ENCODE measurements at regions not wholly inside any gene's neighbourhood (a gene's known extent, or its start where the extent isn't known, plus 50 kb on each side); places are given as distances from the start of the nearest gene placed in this dataset.

DNA sequence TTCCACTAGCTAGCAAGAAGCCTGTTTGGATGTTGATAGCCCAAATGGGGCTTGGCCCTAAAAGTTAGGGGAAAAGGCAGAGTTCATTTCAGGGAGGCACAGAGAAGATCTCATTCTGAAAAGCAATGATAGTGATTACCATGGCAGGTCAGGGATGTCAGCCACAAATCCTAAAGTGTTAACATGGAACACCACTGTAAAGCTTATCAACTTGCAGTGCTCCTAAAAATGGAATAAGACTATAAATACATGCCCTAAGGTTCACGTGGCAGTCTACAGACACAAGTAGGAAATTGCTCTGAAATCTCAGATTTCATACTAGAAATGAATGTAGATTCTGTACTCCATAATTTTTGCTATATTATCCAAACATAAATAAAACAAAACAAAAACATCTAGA, 280.0 kb upstream of the E2F7 start:
- ATAC-seq (no peak), DNase-seq (ENCODE audit: low read depth, low spot score) (no peak)
- Histone ChIP-seq H3K4me1 (ENCODE audit: control insufficient read depth, insufficient read depth, low read length) (no peaks in the 10 kb centered on the region), H3K9me3 (ENCODE audit: control insufficient read depth, insufficient read depth, low read depth, low read length) (no peaks in the 10 kb centered on the region), H3K4me3 (ENCODE audit: low read depth in 2 of 2, low read length in 2 of 2) (no peak overlapping the region), H3K27ac (ENCODE audit: low read length) (no peak overlapping the region), H3K27me3 (ENCODE audit: control insufficient read depth, insufficient read depth, low read length) (no peaks in the 10 kb centered on the region), H3K36me3 (ENCODE audit: control insufficient read depth, insufficient read depth, low read length) (no peaks in the 10 kb centered on the region)
- ChIA-PET POLR2A (no interaction called here), CTCF (no interaction called here)
- BruUV-seq (replicated peaks) = no TSS peak
- intact Hi-C loops (cut with micrococcal nuclease; ENCODE audit: unreplicated experiment) = no loop called here
- in situ Hi-C loops (cut with HindIII; ENCODE audit: low pct_unique_long_range_greater_than_20kb, low sequenced_read_pairs) = no loop called here
- TF ChIP-seq POLR2AphosphoS5 (IDR thresholded peaks at IDR 0.05; ENCODE audit: low read depth, low read length) (no peak), TCF7L2 (IDR thresholded peaks at IDR 0.05; ENCODE audit: low read depth, low read length) (no peak), CTCF (IDR thresholded peaks at IDR 0.05) (no peak), SIN3A (IDR thresholded peaks at IDR 0.05; ENCODE audit: borderline replicate concordance, insufficient read depth, low read depth, low read length) (no peak)
- TF ChIP-seq, protein P1, sequence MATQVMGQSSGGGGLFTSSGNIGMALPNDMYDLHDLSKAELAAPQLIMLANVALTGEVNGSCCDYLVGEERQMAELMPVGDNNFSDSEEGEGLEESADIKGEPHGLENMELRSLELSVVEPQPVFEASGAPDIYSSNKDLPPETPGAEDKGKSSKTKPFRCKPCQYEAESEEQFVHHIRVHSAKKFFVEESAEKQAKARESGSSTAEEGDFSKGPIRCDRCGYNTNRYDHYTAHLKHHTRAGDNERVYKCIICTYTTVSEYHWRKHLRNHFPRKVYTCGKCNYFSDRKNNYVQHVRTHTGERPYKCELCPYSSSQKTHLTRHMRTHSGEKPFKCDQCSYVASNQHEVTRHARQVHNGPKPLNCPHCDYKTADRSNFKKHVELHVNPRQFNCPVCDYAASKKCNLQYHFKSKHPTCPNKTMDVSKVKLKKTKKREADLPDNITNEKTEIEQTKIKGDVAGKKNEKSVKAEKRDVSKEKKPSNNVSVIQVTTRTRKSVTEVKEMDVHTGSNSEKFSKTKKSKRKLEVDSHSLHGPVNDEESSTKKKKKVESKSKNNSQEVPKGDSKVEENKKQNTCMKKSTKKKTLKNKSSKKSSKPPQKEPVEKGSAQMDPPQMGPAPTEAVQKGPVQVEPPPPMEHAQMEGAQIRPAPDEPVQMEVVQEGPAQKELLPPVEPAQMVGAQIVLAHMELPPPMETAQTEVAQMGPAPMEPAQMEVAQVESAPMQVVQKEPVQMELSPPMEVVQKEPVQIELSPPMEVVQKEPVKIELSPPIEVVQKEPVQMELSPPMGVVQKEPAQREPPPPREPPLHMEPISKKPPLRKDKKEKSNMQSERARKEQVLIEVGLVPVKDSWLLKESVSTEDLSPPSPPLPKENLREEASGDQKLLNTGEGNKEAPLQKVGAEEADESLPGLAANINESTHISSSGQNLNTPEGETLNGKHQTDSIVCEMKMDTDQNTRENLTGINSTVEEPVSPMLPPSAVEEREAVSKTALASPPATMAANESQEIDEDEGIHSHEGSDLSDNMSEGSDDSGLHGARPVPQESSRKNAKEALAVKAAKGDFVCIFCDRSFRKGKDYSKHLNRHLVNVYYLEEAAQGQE (IDR thresholded peaks at IDR 0.05; ENCODE audit: insufficient read depth in 1 of 2, low read depth in 2 of 2, low read length in 1 of 2) = no peak

DNA sequence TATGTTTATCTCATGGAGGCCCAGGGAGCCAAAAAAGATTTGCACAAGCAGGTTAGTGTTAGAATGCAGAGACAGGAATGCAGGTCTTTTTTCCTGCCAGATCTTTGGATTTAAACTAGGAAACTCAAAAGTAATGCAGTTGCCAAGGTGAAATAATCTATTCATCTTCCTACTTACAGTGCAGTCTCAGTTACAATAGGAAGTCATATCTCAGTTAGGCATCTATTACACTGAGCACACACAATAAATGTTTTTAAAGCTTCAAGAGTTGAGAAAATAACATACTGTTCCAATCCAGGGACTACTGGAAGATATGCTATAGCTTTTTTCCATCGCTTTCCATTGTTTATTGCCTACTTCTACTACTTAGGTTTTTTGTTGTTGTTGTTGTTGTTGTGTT, 279.3 kb upstream of the E2F7 start:
- POLR2A ChIA-PET = no interaction called here

More for the DNA sequence above, 279.3 kb upstream of the E2F7 start:
- no peaks in the 10 kb centered on the region for H3K9me3 ChIP-seq (ENCODE audit: control insufficient read depth, insufficient read depth, low read depth, low read length)
- no TSS peak for BruUV-seq (replicated peaks)
- H3K36me3 ChIP-seq (ENCODE audit: control insufficient read depth, insufficient read depth, low read length) = no peaks in the 10 kb centered on the region
- H3K4me1 ChIP-seq (ENCODE audit: control insufficient read depth, insufficient read depth, low read length) = no peaks in the 10 kb centered on the region
- CTCF ChIA-PET = no interaction called here
- DNase-seq (ENCODE audit: low read depth, low spot score) = no peak
- intact Hi-C loops (cut with micrococcal nuclease; ENCODE audit: unreplicated experiment) (no loop called here), in situ Hi-C loops (cut with HindIII; ENCODE audit: low pct_unique_long_range_greater_than_20kb, low sequenced_read_pairs) (no loop called here)
- no peak overlapping the region for H3K4me3 ChIP-seq (ENCODE audit: low read depth in 2 of 2, low read length in 2 of 2)
- TF ChIP-seq POLR2AphosphoS5 (IDR thresholded peaks at IDR 0.05; ENCODE audit: low read depth, low read length) (no peak), SIN3A (IDR thresholded peaks at IDR 0.05; ENCODE audit: borderline replicate concordance, insufficient read depth, low read depth, low read length) (no peak), CTCF (IDR thresholded peaks at IDR 0.05) (no peak), TCF7L2 (IDR thresholded peaks at IDR 0.05; ENCODE audit: low read depth, low read length) (no peak)
- TF ChIP-seq, protein P1 (IDR thresholded peaks at IDR 0.05; ENCODE audit: insufficient read depth in 1 of 2, low read depth in 2 of 2, low read length in 1 of 2) = no peak
- ATAC-seq = no peak
- no peak overlapping the region for H3K27ac ChIP-seq (ENCODE audit: low read length)
- H3K27me3 ChIP-seq (ENCODE audit: control insufficient read depth, insufficient read depth, low read length) = no peaks in the 10 kb centered on the region

All from Panc1 (cell line).